ENCODE measurements at regions not wholly inside any gene's neighbourhood (a gene's known extent, or its start where the extent isn't known, plus 50 kb on each side); places are given as distances from the start of the nearest gene placed in this dataset.
"Not testable (repeated sequence)": the region's sequence is repeated elsewhere in the genome, so short reads cannot be mapped to it uniquely, and the experiment has no call there.

DNA sequence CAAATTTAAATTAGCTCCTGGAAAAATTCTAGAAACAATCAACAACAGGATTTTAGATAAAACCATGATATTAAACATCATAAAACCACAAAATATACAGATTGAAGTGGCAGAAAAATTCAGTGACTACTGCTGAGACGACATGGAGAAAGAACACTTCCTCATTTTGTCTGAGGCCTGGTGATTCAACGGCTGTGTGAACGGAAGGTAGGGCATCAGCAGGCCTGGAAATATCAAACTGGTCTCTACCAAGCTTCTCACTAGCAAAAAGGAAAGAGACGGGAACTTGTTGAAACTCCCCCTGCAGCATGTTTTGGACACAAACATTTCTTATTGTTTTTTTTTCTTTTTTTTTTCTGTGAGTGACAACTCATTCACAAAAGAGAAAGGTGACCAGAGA, 58.0 kb upstream of the AHI1 start:
- DNase-seq (ENCODE audit: low spot score) = peak; percentile 24

DNA sequence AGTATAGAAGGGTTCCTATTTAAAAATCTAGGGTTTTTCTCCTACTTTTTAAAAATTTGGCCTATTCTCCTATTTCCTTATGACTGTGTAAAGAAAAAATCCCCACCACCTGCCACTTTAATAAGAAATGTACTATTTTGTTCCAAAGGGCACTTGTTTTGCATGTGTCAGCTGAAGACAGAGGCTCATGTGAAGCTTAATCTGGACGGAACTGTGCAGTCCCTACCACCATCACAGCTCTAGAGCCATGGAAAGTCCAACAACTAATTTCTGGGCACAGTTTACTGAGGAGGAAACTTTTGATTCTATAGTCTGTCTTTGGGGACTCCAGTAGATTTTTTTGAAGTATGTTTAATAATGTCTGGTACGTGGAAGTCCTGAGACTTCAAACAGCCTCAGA, 60.0 kb upstream of the AHI1 start:
- no peak for DNase-seq (ENCODE audit: low spot score)

DNA sequence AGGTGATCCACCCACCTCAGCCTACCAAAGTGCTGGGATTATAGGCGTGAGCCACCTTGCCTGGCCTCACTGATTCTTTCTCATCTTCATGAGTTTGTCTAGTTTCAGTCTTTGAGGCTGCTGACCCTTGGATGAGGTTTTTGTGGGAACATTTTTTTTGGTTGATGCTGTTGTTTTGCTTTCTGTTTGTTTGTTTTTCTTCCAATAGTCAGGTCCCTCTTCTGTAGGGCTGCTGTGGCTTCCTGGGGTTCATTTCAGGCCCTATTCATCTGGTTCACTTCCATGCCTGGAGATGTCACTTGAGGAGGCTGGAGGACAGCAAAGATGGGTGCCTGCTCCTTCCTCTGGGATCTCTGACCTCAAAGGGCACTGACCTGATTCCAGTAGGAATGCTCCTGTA, 68.1 kb upstream of the AHI1 start:
- DNase-seq (ENCODE audit: low spot score) = not testable (repeated sequence)

DNA sequence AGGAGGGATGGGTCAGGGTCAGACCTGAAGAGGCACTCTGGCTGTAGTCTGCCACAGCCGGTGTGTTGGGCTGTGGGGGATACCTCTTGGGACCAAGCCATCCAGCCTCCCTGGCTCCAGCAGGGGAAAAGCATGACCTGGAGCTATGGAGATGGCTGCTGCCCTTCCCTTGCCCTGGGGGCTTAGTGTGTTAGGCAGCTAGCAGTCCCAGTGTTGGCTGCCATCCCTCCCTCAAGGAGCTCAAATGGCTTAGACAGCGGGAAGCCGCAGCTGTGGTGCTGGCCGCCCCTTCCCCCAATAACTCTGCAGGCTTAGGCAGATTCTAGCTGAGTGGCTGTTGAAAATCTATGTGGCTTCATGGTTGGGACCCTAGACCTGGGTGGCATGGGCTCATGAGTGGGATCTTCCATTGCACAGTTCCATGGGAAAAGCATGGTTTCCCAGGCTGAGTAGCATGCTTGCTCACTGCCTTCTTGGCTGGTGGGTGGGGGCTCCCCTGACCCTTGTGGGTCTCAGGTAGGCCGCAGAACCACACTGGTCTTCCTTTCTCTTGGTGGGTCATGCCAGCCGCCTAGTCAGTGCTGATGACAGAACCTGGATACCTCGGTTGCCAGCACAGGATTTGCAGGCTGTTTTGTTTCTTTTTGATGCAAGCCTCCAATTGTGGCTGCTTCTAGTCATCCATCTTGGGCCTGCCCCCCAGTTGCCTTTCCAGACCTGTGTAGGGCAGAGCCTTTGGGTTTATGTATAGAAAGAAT, 69.0 kb upstream of the AHI1 start:
- DNase-seq (ENCODE audit: low spot score) = no peak

DNA sequence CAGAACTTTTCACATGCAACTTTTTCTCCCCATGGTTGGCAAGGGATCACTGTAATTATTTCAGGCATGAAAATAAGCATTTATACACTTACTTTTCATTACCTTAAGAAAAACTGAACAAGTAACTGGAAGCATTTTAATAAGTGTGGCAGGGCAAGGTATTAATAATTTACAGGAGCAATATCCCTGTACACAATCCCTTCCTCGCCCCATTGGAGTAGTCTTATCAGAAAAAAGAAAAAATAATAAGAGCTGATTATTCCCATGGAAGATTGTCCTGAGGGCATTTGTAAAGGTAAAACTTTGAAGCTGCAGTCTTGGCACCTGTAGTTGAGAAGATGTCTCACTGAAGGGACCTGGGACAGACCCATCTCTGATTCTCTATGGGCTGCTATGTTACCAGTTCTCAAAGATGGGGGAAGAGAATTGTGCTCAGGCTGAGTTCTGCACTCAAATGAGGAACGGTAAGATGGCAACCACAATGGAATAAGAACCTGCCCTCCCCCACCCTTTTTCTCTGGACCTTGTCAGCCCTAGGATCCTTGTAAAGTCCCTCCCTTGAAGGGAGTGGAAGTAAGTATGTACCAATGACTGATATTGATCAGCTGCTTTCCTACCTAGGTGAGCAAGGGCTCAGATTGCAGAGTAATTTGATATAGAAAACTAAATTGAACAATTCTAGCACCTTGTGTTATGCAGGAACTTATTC, 70.0 kb upstream of the AHI1 start:
- no peak for DNase-seq (ENCODE audit: low spot score)

DNA sequence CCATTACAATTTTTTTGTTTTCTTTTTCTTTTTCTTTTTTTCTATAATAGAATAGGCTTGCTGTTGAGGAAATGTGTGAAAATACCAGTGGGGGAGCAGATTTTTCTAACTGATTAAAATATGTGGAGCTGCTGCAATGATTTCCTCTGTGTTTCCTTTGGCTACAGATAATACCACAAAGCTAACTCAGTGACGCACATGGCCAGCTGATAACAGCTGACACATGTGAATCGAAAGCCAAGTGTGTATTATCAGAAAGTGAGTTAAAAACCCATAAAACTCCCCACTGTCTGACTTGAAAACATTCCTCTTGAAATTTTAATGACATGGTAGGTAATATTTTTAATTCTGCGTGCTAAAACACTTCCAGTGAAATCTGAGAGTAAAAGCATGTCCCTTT, 70.8 kb upstream of the AHI1 start:
- DNase-seq (ENCODE audit: low spot score) = no peak

DNA sequence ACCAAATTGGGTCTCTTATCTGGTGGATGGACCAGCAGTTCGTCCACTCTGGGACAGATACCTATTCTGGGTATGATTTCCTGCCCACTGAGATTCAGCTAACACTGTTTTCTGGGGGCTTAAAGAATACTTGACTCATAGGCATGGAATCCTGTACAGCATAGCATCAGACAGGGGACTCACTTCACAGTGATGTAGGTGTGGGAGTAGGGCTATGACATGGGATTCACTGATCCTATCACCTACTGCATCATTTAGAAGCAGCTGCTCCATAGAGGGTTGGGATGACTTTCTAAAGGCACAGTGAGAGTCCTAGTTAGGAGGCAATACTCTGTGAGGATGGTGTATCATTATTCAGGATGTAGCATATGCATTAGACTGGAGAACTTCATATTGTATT, 74.5 kb upstream of the AHI1 start:
- DNase-seq (ENCODE audit: low spot score) = no peak

GRCh38 chr6:135575629-135576028, 78.1 kb upstream of the AHI1 start:
- DNase-seq (ENCODE audit: low spot score) = no peak

GRCh38 chr6:135576055-135576454, 78.5 kb upstream of the AHI1 start:
- no peak for DNase-seq (ENCODE audit: low spot score)

- peak; percentile 35 for DNase-seq (ENCODE audit: low spot score)
These were observed 79.6 kb upstream of the AHI1 start for GRCh38 chr6:135577059-135577538.

DNA sequence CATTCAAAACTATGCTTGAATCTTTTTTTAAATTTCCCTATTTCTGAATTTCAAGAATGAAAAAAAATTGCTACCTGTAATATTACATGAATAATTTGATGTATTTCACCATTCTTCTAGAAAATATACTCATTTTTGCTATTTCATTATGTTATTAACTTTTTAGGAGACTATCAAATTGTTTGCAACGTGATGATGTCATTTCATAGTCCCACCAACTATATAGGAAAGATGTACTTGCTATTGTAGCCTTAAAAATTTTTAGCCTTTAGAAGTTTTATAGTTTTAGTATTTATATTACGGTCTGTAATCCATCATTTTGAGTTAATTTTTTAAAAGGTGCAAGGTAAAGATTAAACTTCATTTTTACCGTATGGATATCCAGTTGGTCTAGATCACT, 81.4 kb upstream of the AHI1 start:
- no peak for DNase-seq (ENCODE audit: low spot score)

DNA sequence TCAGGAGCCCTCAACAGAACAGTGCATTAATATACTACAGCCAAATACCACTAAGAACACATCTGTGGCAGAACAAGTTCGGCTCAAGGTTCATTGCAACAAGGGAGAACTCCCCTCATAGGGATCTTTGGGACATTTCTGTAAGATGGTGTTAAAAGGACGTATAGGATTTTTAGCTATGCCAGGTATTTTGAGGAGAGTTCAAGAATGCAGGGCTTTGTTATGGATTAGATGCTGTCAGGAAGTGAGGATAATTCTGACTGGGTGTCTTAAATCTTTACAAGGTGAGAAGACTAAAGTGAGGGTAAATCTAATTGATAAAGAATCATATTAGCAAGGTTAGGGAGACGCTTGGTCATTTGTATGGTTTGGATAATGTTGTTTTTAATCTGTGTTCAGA, 83.7 kb upstream of the AHI1 start:
- DNase-seq (ENCODE audit: low spot score) = no peak

DNA sequence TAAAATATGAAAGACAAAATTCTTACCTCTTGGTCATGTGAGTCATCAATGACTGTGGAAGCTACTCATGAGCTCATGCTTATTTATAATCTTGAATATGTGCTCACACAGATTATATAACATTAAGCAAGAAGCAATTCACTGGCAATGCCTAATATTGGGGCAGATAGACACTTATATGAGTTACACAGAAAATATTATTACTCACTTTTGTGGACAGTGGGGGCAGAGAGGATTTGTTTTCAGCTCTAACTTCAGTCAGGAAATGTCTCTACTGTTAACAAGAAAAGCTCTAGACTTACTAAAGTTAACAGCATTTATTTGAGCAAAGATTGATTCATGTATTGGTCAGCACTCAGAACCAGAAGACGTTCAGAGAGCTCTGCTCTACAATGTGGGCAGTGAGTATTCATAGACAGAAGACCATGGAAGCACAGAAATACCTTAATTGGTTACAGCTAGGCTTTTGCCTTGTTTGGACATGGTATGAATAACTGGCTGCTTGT, 85.8 kb upstream of the AHI1 start:
- DNase-seq (ENCODE audit: low spot score) = no peak

GRCh38 chr6:135586388-135586787, 88.8 kb upstream of the AHI1 start:
- no peak for DNase-seq (ENCODE audit: low spot score)

GRCh38 chr6:135586844-135587243, 89.3 kb upstream of the AHI1 start:
- no peak for DNase-seq (ENCODE audit: low spot score)

- DNase-seq (ENCODE audit: low spot score) = no peak
These were observed 94.7 kb upstream of the AHI1 start for GRCh38 chr6:135592276-135592675.

DNA sequence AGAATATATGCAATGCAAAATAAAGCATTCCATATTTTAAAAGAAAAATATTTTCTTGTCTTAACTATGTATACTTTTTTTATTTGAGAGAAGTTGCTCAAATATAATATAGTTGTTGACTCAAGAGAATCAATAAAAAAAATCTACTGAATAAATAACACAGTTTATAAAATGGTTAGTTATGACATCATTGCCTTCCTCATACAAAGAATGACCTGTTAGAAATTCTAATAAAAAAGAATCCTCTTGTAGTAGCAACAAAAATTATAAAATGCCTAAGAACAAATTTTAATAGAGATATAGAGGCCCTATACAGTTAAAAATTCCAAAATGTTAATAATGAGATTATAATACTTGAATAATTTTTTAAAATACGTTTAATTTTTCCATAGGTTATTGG, 96.5 kb upstream of the AHI1 start:
- no peak for DNase-seq (ENCODE audit: low spot score)

GRCh38 chr6:135600086-135600702, 102.7 kb upstream of the AHI1 start:
- no peak for DNase-seq (ENCODE audit: low spot score)

- no peak for DNase-seq (ENCODE audit: low spot score)
These were observed 103.4 kb upstream of the AHI1 start for GRCh38 chr6:135600931-135601330.

- DNase-seq (ENCODE audit: low spot score) = no peak
These were observed 104.3 kb upstream of the AHI1 start for GRCh38 chr6:135601857-135602256.

- DNase-seq (ENCODE audit: low spot score) = no peak
These were observed 105.7 kb upstream of the AHI1 start for GRCh38 chr6:135603249-135603648.

DNA sequence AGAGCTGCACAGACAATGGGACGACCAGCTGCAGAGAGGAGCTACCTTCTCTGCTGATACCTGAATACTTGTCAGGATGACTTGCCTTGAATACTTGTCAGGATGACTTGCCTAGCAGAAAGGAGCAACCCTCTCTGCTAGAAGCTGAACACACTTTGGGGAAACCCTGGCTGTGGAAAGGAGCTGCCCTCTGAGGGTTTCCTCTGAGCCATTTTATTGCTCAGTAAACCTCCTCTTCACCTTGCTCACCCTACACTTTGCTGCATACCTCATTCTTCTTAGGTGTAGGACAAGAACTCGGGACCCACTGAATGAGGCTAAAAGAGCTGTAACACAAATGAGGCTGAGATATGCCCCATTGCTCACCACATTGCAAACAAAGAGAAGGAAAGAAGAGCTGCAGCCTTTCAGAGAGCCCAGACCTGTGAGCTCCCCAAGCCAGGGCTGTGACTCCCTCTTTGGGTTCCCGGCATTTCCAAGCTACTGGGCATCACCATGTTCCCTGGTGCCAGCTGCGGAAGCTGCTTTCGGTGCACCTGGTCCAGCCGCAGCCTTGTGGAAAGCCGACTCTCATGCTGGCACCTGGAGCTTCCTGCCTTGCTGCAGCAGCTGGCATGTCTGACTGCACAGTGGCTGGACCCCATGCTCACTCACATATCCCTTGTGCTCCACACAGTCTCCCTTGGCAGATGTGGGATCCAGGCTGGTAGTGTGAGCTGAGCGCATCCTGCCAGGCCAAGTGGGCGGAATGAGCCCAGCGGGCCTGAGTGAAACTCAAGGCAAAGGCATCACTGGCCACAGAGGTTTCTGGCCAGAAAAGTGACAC, 106.7 kb upstream of the AHI1 start:
- no peak for DNase-seq (ENCODE audit: low spot score)

Measured in germinal center (tissue), 1 donor.